Thyroid gland (tissue), 4 donors: ENCODE measurements at regions not wholly inside any gene's neighbourhood (a gene's known extent, or its start where the extent isn't known, plus 50 kb on each side); places are given as distances from the start of the nearest gene placed in this dataset.

Experiments used
- DNase-seq, 2 donors: peaks; one replicate each; pipeline ENCODE4 v3.0.0-alpha.2; 2019
- H3K27ac ChIP-seq, 3 donors: fragments of 200-600 bp; sonication (generic); 1 replicate in 2 of 3; 2 replicates in 1 of 3; pipeline ENCODE4 v1.5.1; 2016 to 2019; ENCODE audit warnings: mild to moderate bottlenecking in 1 of 3, moderate library complexity in 1 of 3
- H3K27me3 ChIP-seq: fragments of 200-600 bp; sonication (generic); one replicate; pipeline ENCODE4 v1.5.1; 2019
- H3K36me3 ChIP-seq, 2 donors: fragments of 200-600 bp; sonication (generic); one replicate each; pipeline ENCODE4 v1.5.1; 2016 to 2019
- H3K4me1 ChIP-seq, 2 donors: fragments of 200-600 bp; sonication (generic); one replicate each; pipeline ENCODE4 v1.5.1; 2017 to 2019
- H3K4me3 ChIP-seq, 3 donors: fragments of 200-600 bp; sonication (generic); replicated peaks in 1 of 3; 1 replicate in 2 of 3; 2 replicates in 1 of 3; pipeline ENCODE4 v1.5.1; 2016; ENCODE audit warnings: mild to moderate bottlenecking in 1 of 3
- H3K9me3 ChIP-seq: fragments of 200-600 bp; sonication (generic); one replicate; pipeline ENCODE4 v1.5.1; 2017
- CTCF ChIP-seq, 6 experiments: fragments of 200-600 bp in 3 of 6; fragments of 450-650 bp in 3 of 6; sonication (generic) in 3 of 6; IDR thresholded peaks; one replicate each; pipeline ENCODE4 v1.5.1; 2016 to 2019; ENCODE audit warnings: antibody characterized with exemption in 6 of 6, mild to moderate bottlenecking in 2 of 6, inconsistent platforms in 1 of 6, moderate library complexity in 1 of 6
- POLR2A ChIP-seq, 2 donors: fragments of 450-650 bp; IDR thresholded peaks; one replicate each; pipeline ENCODE4 v1.6.1; 2017; ENCODE audit warnings: antibody characterized with exemption in 2 of 2, mild to moderate bottlenecking in 2 of 2, moderate library complexity in 1 of 2
- WGBS, 2 donors: methylation state at CpG; one replicate each; pipeline ENCODE4 v1.1.5; 2017; 5-methylcytosine and 5-hydroxymethylcytosine counted together
- intact Hi-C: fragments of 100-400 bp; cut with DNase I; formaldehyde crosslinking; loops from one replicate; pipeline ENCODE4 v1.15.1; 2023

- WGBS, 2 donors, result 89 to 91% methylated on average over 6 of the region's 6 CpGs
- no peak for TF ChIP-seq POLR2A (IDR thresholded peaks at IDR 0.05)
- Histone ChIP-seq H3K27me3 (no peaks in the 10 kb centered on the region), H3K36me3 (no peaks in the 10 kb centered on the region), H3K4me3 (no peak overlapping the region), H3K4me1 (no peaks in the 10 kb centered on the region), H3K9me3 (no peaks in the 10 kb centered on the region), H3K27ac (no peak overlapping the region)
- DNase-seq, result no peak
- intact Hi-C loops, result no loop called here
Measured at GRCh38 chrX:22758807-22759481, 240.8 kb upstream of the DDX53 start.

- no peaks in the 10 kb centered on the region for H3K4me1 ChIP-seq
- H3K27me3 ChIP-seq, result no peaks in the 10 kb centered on the region
- no peak for DNase-seq
- H3K36me3 ChIP-seq, result no peaks in the 10 kb centered on the region
- H3K27ac ChIP-seq, result no peak overlapping the region
- intact Hi-C loops, result no loop called here
- no peak for TF ChIP-seq POLR2A (IDR thresholded peaks at IDR 0.05)
- no peak for TF ChIP-seq CTCF (IDR thresholded peaks at IDR 0.05)
- H3K4me3 ChIP-seq, result no peak overlapping the region
- no peaks in the 10 kb centered on the region for H3K9me3 ChIP-seq
Measured at GRCh38 chrX:22760513-22761057, 239.2 kb upstream of the DDX53 start.

GRCh38 chrX:22788221-22788620 is 211.5 kb upstream of the DDX53 start:
- WGBS, 2 donors, result 58 to 60% methylated on average over 2 of the region's 2 CpGs
- Histone ChIP-seq H3K4me1 (no peaks in the 10 kb centered on the region), H3K27ac (no peak overlapping the region), H3K27me3 (no peaks in the 10 kb centered on the region), H3K36me3 (no peaks in the 10 kb centered on the region), H3K9me3 (no peaks in the 10 kb centered on the region), H3K4me3 (no peak overlapping the region)
- TF ChIP-seq CTCF (IDR thresholded peaks at IDR 0.05) (no peak), POLR2A (IDR thresholded peaks at IDR 0.05) (no peak)
- intact Hi-C loops, result no loop called here
- no peak for DNase-seq

- Histone ChIP-seq H3K27me3 (no peaks in the 10 kb centered on the region), H3K27ac (no peak overlapping the region), H3K4me1 (no peaks in the 10 kb centered on the region), H3K4me3 (no peak overlapping the region), H3K9me3 (no peaks in the 10 kb centered on the region), H3K36me3 (no peaks in the 10 kb centered on the region)
- DNase-seq, result no peak
- 79 to 98% methylated on average over 5 of the region's 5 CpGs for WGBS, 2 donors
- TF ChIP-seq POLR2A (IDR thresholded peaks at IDR 0.05), result no peak
- intact Hi-C loops, result no loop called here
Measured at GRCh38 chrX:22795671-22796070, 204.1 kb upstream of the DDX53 start.

- intact Hi-C loops, result no loop called here
- no peaks in the 10 kb centered on the region for H3K9me3 ChIP-seq
- DNase-seq, result peak; percentile 10 to 25
- no peak overlapping the region for H3K27ac ChIP-seq
- WGBS, 2 donors, result 27 to 50% methylated on average over 4 of the region's 4 CpGs
- no peaks in the 10 kb centered on the region for H3K27me3 ChIP-seq
- no peaks in the 10 kb centered on the region for H3K36me3 ChIP-seq
- TF ChIP-seq CTCF (IDR thresholded peaks at IDR 0.05) (no peak), POLR2A (IDR thresholded peaks at IDR 0.05) (no peak)
- no peaks in the 10 kb centered on the region for H3K4me1 ChIP-seq
- H3K4me3 ChIP-seq, result no peak overlapping the region
Measured at GRCh38 chrX:22800360-22800759, 199.4 kb upstream of the DDX53 start.

GRCh38 chrX:22800806-22801205 is 199.0 kb upstream of the DDX53 start:
- H3K27ac ChIP-seq, result no peak overlapping the region
- DNase-seq, result no peak

More at GRCh38 chrX:22800806-22801205, 199.0 kb upstream of the DDX53 start:
- Histone ChIP-seq H3K27me3 (no peaks in the 10 kb centered on the region), H3K4me3 (no peak overlapping the region), H3K4me1 (no peaks in the 10 kb centered on the region), H3K9me3 (no peaks in the 10 kb centered on the region), H3K36me3 (no peaks in the 10 kb centered on the region)
- 24 to 37% methylated on average over 1 of the region's 1 CpG for WGBS, 2 donors
- no peak for TF ChIP-seq CTCF (IDR thresholded peaks at IDR 0.05)
- TF ChIP-seq POLR2A (IDR thresholded peaks at IDR 0.05), result no peak
- intact Hi-C loops, result no loop called here
